ENCODE measurements at regions not wholly inside any gene's neighbourhood (a gene's known extent, or its start where the extent isn't known, plus 50 kb on each side); places are given as distances from the start of the nearest gene placed in this dataset.
"Not testable (repeated sequence)": the region's sequence is repeated elsewhere in the genome, so short reads cannot be mapped to it uniquely, and the experiment has no call there.

DNA sequence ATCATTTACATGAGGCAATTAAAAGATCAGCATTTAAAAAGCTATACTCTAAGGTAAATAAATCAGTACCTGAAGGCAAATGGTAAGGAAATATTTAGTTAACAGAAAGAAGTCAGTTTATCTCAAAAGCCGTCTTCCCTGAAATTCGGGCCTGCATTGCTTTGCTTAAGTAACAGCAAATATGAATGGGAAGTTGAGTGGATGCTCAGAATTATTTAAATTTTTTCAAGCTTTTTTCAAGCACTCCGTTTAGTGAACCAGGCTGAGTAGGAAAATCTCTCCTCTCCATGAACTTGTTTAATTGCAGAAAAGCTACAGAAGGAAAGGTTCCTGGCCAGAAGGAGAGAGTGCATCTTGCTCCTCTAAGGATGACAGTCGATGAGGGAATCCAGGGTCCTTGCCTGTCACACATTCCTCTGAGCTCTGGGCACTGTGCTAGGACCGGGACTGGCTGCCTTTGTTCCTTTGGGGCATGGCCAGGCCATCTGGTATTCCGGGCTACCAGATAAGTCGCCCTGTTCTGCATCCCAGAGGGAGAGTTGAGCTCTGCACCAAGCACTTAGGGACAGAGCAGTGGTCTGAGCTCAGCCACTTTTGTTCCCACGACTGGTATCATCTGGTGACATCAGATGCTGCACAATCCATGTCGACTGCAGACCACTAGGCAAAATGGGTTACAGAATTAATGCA, 77.6 kb downstream of the RIN2 start:
- H3K4me3 ChIP-seq (ENCODE audit: low read depth, low read length) = no peak overlapping the region
- TF ChIP-seq, protein P1, sequence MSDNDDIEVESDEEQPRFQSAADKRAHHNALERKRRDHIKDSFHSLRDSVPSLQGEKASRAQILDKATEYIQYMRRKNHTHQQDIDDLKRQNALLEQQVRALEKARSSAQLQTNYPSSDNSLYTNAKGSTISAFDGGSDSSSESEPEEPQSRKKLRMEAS (IDR thresholded peaks at IDR 0.05; ENCODE audit: low read depth, low read length) = no peak
- TF ChIP-seq, protein P2, sequence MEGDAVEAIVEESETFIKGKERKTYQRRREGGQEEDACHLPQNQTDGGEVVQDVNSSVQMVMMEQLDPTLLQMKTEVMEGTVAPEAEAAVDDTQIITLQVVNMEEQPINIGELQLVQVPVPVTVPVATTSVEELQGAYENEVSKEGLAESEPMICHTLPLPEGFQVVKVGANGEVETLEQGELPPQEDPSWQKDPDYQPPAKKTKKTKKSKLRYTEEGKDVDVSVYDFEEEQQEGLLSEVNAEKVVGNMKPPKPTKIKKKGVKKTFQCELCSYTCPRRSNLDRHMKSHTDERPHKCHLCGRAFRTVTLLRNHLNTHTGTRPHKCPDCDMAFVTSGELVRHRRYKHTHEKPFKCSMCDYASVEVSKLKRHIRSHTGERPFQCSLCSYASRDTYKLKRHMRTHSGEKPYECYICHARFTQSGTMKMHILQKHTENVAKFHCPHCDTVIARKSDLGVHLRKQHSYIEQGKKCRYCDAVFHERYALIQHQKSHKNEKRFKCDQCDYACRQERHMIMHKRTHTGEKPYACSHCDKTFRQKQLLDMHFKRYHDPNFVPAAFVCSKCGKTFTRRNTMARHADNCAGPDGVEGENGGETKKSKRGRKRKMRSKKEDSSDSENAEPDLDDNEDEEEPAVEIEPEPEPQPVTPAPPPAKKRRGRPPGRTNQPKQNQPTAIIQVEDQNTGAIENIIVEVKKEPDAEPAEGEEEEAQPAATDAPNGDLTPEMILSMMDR (IDR thresholded peaks at IDR 0.05; ENCODE audit: low read depth, low read length) = no peak
- TF ChIP-seq MYC (IDR thresholded peaks at IDR 0.05; ENCODE audit: low read depth, low read length) = no peak
- TF ChIP-seq POLR2A (IDR thresholded peaks at IDR 0.05; ENCODE audit: extremely low read depth, insufficient read length) = no peak
- no peak for DNase-seq (ENCODE audit: low read depth)

DNA sequence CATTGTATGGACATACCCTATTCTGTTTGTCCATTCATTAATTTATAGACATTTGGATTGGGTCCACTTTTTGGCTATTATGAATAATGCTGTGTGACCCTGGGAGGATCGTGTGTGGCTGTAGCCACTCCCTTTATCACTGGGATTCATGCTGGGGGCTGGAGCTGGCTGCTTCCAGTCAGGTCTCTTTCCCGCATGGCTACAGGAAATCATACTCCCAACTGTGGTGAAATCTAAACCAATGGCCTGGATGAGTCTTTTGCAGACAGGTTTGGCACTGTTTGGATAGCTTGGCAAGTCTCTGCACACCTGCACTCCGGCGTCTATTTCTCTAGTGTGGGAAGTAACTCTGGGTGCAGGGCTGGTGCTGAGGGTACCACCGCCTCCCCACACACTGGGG, 80.4 kb downstream of the RIN2 start:
- no peak for DNase-seq (ENCODE audit: low read depth)
- TF ChIP-seq MYC (IDR thresholded peaks at IDR 0.05; ENCODE audit: low read depth, low read length) (no peak), POLR2A (IDR thresholded peaks at IDR 0.05; ENCODE audit: extremely low read depth, insufficient read length) (no peak)
- TF ChIP-seq, protein P2 (IDR thresholded peaks at IDR 0.05; ENCODE audit: low read depth, low read length) = no peak
- TF ChIP-seq, protein P1 (IDR thresholded peaks at IDR 0.05; ENCODE audit: low read depth, low read length) = no peak
- no peak overlapping the region for H3K4me3 ChIP-seq (ENCODE audit: low read depth, low read length)

DNA sequence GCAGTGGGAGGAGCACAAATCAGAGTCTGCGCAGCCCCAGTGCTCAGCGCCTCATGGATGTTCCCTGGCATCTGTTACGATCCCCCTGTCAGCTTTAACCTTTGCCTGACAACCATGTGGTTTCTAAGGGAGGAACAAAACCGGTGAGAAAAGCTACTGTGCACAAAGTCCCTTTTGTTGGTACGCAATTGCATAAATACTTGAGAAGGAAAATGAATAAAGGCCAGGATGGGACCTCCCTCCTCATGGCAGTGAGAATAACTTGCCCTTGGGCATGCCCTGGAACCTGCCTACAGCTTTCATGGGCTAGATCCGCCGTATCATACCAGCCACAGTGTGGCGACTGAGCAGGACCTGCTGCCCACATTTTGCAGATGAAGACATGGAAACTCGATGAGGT, 81.0 kb downstream of the RIN2 start:
- DNase-seq (ENCODE audit: low read depth) = no peak
- no peak overlapping the region for H3K4me3 ChIP-seq (ENCODE audit: low read depth, low read length)
- TF ChIP-seq, protein P1 (IDR thresholded peaks at IDR 0.05; ENCODE audit: low read depth, low read length) = no peak
- TF ChIP-seq MYC (IDR thresholded peaks at IDR 0.05; ENCODE audit: low read depth, low read length) (no peak), POLR2A (IDR thresholded peaks at IDR 0.05; ENCODE audit: extremely low read depth, insufficient read length) (no peak)
- TF ChIP-seq, protein P2 (IDR thresholded peaks at IDR 0.05; ENCODE audit: low read depth, low read length) = no peak

DNA sequence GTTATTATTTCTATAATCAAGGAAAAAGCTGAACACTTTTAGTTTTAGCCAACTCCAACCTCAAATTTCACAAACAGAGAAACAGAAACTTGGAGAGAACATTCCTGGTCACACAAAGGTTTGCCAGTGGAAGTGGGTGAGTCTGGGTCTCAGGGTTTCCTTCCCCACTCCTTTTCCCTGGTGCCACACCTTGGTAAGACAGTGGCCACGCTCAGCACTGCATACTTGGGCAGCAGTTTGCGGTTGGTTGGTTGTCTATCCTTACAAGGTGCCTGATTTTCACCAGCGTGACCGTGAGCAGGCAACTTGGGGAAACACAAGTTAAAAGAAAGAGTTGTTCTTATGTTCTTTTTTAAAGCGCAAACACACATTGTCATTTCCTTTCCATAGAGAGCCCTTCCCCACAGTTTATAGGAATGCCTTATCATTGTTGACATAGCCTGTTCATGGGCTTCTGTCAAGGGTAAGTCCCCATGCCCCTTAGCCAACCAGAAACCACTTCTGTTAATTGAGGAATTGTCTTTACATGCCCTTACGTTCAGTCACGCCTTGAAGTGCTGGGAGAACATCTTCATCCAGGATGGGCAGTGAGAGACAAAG, 82.2 kb downstream of the RIN2 start:
- no peak for TF ChIP-seq MYC (IDR thresholded peaks at IDR 0.05; ENCODE audit: low read depth, low read length)
- TF ChIP-seq POLR2A (IDR thresholded peaks at IDR 0.05; ENCODE audit: extremely low read depth, insufficient read length) = no peak
- TF ChIP-seq, protein P1 (IDR thresholded peaks at IDR 0.05; ENCODE audit: low read depth, low read length) = no peak
- TF ChIP-seq, protein P2 (IDR thresholded peaks at IDR 0.05; ENCODE audit: low read depth, low read length) = no peak
- DNase-seq (ENCODE audit: low read depth) = no peak
- no peak overlapping the region for H3K4me3 ChIP-seq (ENCODE audit: low read depth, low read length)

DNA sequence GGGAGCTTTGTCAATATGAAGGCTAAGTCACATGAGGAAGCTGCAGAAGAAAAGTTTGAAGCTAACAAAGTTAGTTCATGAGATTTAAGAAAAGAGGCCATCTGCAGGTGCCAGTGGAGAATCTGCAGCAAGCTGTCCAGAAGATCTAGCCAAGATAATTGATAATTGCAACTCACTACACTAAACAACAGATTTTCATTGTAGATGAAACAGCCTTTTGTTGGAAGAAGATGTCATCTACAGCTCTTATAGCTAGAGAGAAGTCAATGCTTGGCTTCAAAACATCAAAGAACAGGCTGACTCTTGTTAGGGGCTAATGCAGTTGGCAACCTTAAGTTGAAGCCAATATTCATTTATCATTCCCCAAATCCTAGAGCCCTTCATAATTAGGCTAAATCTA, 83.7 kb downstream of the RIN2 start:
- H3K4me3 ChIP-seq (ENCODE audit: low read depth, low read length) = no peak overlapping the region
- TF ChIP-seq MYC (IDR thresholded peaks at IDR 0.05; ENCODE audit: low read depth, low read length) = no peak
- TF ChIP-seq, protein P2 (IDR thresholded peaks at IDR 0.05; ENCODE audit: low read depth, low read length) = no peak
- TF ChIP-seq POLR2A (IDR thresholded peaks at IDR 0.05; ENCODE audit: extremely low read depth, insufficient read length) = no peak
- TF ChIP-seq, protein P1 (IDR thresholded peaks at IDR 0.05; ENCODE audit: low read depth, low read length) = no peak
- no peak for DNase-seq (ENCODE audit: low read depth)

DNA sequence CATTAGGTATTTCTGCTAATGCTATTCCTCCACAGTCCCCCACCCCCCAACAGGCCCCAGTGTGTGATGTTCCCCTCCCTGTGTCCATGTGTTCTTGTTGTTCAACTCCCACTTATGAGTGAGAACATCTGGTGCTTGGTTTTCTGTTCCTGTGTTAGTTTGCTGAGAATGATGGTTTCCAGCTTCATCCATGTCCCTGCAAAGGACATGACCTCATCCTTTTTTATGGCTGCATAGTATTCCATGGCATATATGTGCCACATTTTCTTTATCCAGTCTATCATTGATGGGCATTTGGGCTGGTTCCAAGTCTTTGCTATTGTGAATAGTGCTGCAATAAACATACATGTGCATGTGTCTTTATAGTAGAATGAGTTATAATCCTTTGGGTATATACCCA, 86.8 kb downstream of the RIN2 start:
- not testable (repeated sequence) for H3K4me3 ChIP-seq (ENCODE audit: low read depth, low read length); DNase-seq (ENCODE audit: low read depth)
